Erythroblast (primary cell): ENCODE measurements at regions not wholly inside any gene's neighbourhood (a gene's known extent, or its start where the extent isn't known, plus 50 kb on each side); places are given as distances from the start of the nearest gene placed in this dataset.

Source experiments
- GATA1 ChIP-seq: IDR thresholded peaks from 2 replicates; pipeline ENCODE4 v1.6.1; 2011; ENCODE audit warnings: low read depth, mild to moderate bottlenecking, control low read depth, low read length, moderate library complexity
- POLR2A ChIP-seq: IDR thresholded peaks from 2 replicates; pipeline ENCODE4 v1.6.1; 2011; ENCODE audit warnings: mild to moderate bottlenecking, low read length

DNA sequence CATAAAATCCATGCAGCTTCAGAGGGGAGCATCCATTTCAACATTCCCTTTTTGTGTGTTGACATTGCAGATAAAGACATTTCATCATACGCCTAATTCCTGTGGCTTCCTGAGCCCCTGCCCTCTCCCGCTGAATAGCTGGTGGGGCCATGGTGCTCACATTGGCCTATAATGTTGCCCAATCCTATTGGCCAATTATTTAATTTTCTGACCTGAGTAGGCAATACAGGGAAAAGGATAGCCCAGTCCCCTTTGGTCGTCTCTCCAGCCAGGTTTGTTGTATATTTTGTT lies 163.8 kb upstream of the MYCN start:
- TF ChIP-seq POLR2A (no peak), GATA1 (no peak)
